Osteoblast (primary cell): ENCODE measurements at regions not wholly inside any gene's neighbourhood (a gene's known extent, or its start where the extent isn't known, plus 50 kb on each side); places are given as distances from the start of the nearest gene placed in this dataset.
A peak's percentile ranks its signal among the peaks of the same experiment; 100 is the strongest.
"Not testable (repeated sequence)": the region's sequence is repeated elsewhere in the genome, so short reads cannot be mapped to it uniquely, and the experiment has no call there.

ENCODE experiments used
- DNase-seq: peaks from one replicate; pipeline ENCODE4 v3.0.0; 2011; ENCODE audit warnings: low spot score, mixed read lengths; ENCODE audit not compliant: insufficient read length; ENCODE audit errors: missing footprints
- H2AFZ ChIP-seq: 2 replicates; pipeline ENCODE4 v1.6.0; 2011; ENCODE audit warnings: mild to moderate bottlenecking, low read length
- H3K27ac ChIP-seq: 2 replicates; pipeline ENCODE4 v1.5.1; 2011; ENCODE audit warnings: mild to moderate bottlenecking, low read depth, low read length, moderate library complexity
- H3K27me3 ChIP-seq: 2 replicates; pipeline ENCODE4 v1.6.0; 2012; ENCODE audit warnings: mild to moderate bottlenecking, control low read depth, inconsistent platforms, low read length, moderate library complexity; ENCODE audit not compliant: insufficient read depth
- H3K36me3 ChIP-seq: 2 replicates; pipeline ENCODE4 v1.5.1; 2011; ENCODE audit warnings: mild to moderate bottlenecking, low read length, control low read depth, moderate library complexity; ENCODE audit not compliant: insufficient read depth
- H3K4me1 ChIP-seq: 2 replicates; pipeline ENCODE4 v1.5.1; 2011; ENCODE audit warnings: mild to moderate bottlenecking, low read length, control low read depth, moderate library complexity; ENCODE audit not compliant: insufficient read depth
- H3K4me2 ChIP-seq: 2 replicates; pipeline ENCODE4 v1.6.0; 2011; ENCODE audit warnings: mild to moderate bottlenecking, low read length; ENCODE audit not compliant: insufficient read depth
- H3K4me3 ChIP-seq: fragments of 200-600 bp; sonication (generic); 3 replicates; pipeline ENCODE4 v1.5.1; 2012; ENCODE audit warnings: mild to moderate bottlenecking, low read length, inconsistent platforms; ENCODE audit not compliant: insufficient read depth
- H3K79me2 ChIP-seq: 2 replicates; pipeline ENCODE4 v1.6.0; 2012; ENCODE audit warnings: mild to moderate bottlenecking, low read length, control low read depth, inconsistent platforms; ENCODE audit not compliant: insufficient read depth
- H3K9me3 ChIP-seq: 2 replicates; pipeline ENCODE4 v1.5.1; 2011; ENCODE audit warnings: low read depth, low read length, control low read depth
- H4K20me1 ChIP-seq: 2 replicates; pipeline ENCODE4 v1.6.0; 2012; ENCODE audit warnings: mild to moderate bottlenecking, low read length, control low read depth; ENCODE audit not compliant: insufficient read depth
- CTCF ChIP-seq: IDR thresholded peaks from 2 replicates; pipeline ENCODE4 v1.5.1; 2011; ENCODE audit warnings: mild to moderate bottlenecking, low read depth, low read length, moderate library complexity; ENCODE audit errors: extremely low read depth

- no peaks in the 10 kb centered on the region for H3K4me1 ChIP-seq
- no peak overlapping the region for H3K4me2 ChIP-seq
- TF ChIP-seq CTCF: no peak
- no peaks in the 10 kb centered on the region for H4K20me1 ChIP-seq
- H3K9me3 ChIP-seq: no peaks in the 10 kb centered on the region
- H3K27ac ChIP-seq: no peak overlapping the region
- H3K79me2 ChIP-seq: no peaks in the 10 kb centered on the region
- no peak for DNase-seq
- no peak overlapping the region for H2AFZ ChIP-seq
- no peaks in the 10 kb centered on the region for H3K27me3 ChIP-seq
- no peak overlapping the region for H3K4me3 ChIP-seq
- no peaks in the 10 kb centered on the region for H3K36me3 ChIP-seq
Observed at GRCh38 chr3:75180945-75181298, 483.2 kb upstream of the FRG2C start.

GRCh38 chr3:75188962-75189361 is 475.2 kb upstream of the FRG2C start:
- no peak for DNase-seq
- H3K27me3 ChIP-seq: no peaks in the 10 kb centered on the region
- no peaks in the 10 kb centered on the region for H3K9me3 ChIP-seq
- no peaks in the 10 kb centered on the region for H4K20me1 ChIP-seq
- no peaks in the 10 kb centered on the region for H3K36me3 ChIP-seq
- H3K4me1 ChIP-seq: no peaks in the 10 kb centered on the region
- H3K27ac ChIP-seq: no peak overlapping the region
- H3K4me2 ChIP-seq: no peak overlapping the region
- no peak overlapping the region for H3K4me3 ChIP-seq
- H2AFZ ChIP-seq: no peak overlapping the region
- no peaks in the 10 kb centered on the region for H3K79me2 ChIP-seq
- no peak for TF ChIP-seq CTCF

GRCh38 chr3:75192146-75192616 is 471.9 kb upstream of the FRG2C start:
- Histone ChIP-seq H3K36me3 (no peaks in the 10 kb centered on the region), H3K4me3 (no peak overlapping the region), H2AFZ (no peak overlapping the region), H3K79me2 (no peaks in the 10 kb centered on the region), H3K9me3 (no peaks in the 10 kb centered on the region), H3K4me1 (no peaks in the 10 kb centered on the region), H3K27me3 (no peaks in the 10 kb centered on the region), H4K20me1 (no peaks in the 10 kb centered on the region), H3K27ac (no peak overlapping the region), H3K4me2 (no peak overlapping the region)
- no peak for DNase-seq
- TF ChIP-seq CTCF: peak; percentile 80

GRCh38 chr3:75193797-75194196 is 470.3 kb upstream of the FRG2C start:
- H3K27ac ChIP-seq: no peak overlapping the region
- no peaks in the 10 kb centered on the region for H3K4me1 ChIP-seq
- no peak overlapping the region for H3K4me2 ChIP-seq
- no peaks in the 10 kb centered on the region for H3K79me2 ChIP-seq
- no peak overlapping the region for H2AFZ ChIP-seq
- H3K36me3 ChIP-seq: no peaks in the 10 kb centered on the region
- no peaks in the 10 kb centered on the region for H3K27me3 ChIP-seq
- H3K9me3 ChIP-seq: no peaks in the 10 kb centered on the region
- H4K20me1 ChIP-seq: no peaks in the 10 kb centered on the region
- no peak overlapping the region for H3K4me3 ChIP-seq
- DNase-seq: no peak
- TF ChIP-seq CTCF: no peak

- not testable (repeated sequence) for DNase-seq, H3K27me3 ChIP-seq, H4K20me1 ChIP-seq, H3K9me3 ChIP-seq, H3K4me1 ChIP-seq, H3K27ac ChIP-seq, H3K4me3 ChIP-seq, H3K79me2 ChIP-seq, H2AFZ ChIP-seq, H3K36me3 ChIP-seq, H3K4me2 ChIP-seq
Observed at GRCh38 chr3:75214332-75214731, 449.8 kb upstream of the FRG2C start.
